ENCODE measurements at regions not wholly inside any gene's neighbourhood (a gene's known extent, or its start where the extent isn't known, plus 50 kb on each side); places are given as distances from the start of the nearest gene placed in this dataset.

GRCh38 chr12:97899956-97900355 is 437.4 kb downstream of the RMST start:
- TF ChIP-seq, protein P1, sequence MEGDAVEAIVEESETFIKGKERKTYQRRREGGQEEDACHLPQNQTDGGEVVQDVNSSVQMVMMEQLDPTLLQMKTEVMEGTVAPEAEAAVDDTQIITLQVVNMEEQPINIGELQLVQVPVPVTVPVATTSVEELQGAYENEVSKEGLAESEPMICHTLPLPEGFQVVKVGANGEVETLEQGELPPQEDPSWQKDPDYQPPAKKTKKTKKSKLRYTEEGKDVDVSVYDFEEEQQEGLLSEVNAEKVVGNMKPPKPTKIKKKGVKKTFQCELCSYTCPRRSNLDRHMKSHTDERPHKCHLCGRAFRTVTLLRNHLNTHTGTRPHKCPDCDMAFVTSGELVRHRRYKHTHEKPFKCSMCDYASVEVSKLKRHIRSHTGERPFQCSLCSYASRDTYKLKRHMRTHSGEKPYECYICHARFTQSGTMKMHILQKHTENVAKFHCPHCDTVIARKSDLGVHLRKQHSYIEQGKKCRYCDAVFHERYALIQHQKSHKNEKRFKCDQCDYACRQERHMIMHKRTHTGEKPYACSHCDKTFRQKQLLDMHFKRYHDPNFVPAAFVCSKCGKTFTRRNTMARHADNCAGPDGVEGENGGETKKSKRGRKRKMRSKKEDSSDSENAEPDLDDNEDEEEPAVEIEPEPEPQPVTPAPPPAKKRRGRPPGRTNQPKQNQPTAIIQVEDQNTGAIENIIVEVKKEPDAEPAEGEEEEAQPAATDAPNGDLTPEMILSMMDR (IDR thresholded peaks at IDR 0.05) = no peak
- no peak for TF ChIP-seq POLR2A (IDR thresholded peaks at IDR 0.05)

Measured in adrenal gland (tissue), 5 donors.